ENCODE measurements at regions not wholly inside any gene's neighbourhood (a gene's known extent, or its start where the extent isn't known, plus 50 kb on each side); places are given as distances from the start of the nearest gene placed in this dataset.

DNA sequence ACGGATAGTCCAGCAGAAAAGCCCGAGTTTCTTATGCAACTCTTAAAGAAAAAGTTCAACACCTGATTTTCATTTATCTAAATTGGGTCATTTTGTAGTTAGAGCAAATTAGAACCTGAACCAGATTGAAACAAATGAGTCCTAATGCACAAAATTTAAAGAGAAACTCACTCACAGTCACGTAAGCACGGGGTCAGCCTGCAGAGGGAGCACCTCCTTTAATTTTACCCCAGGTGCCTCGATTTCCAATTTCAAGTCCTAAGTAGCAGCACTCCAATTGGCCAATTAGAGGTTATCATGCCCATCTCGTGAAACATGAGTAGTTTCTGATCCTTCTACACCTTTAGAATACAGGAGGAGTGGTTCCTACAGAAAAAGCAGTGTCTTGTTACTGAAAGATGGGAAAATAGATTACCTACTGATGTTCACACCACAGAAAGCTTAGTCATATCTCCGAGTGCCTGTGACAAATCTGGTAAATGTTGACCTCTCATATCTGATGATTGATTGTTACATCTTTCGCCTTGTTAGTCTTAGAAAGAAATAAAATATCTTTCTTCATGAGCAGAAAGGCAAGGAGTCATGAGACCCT lies 1929.8 kb upstream of the LRRTM1 start:
- TF ChIP-seq, protein P1, sequence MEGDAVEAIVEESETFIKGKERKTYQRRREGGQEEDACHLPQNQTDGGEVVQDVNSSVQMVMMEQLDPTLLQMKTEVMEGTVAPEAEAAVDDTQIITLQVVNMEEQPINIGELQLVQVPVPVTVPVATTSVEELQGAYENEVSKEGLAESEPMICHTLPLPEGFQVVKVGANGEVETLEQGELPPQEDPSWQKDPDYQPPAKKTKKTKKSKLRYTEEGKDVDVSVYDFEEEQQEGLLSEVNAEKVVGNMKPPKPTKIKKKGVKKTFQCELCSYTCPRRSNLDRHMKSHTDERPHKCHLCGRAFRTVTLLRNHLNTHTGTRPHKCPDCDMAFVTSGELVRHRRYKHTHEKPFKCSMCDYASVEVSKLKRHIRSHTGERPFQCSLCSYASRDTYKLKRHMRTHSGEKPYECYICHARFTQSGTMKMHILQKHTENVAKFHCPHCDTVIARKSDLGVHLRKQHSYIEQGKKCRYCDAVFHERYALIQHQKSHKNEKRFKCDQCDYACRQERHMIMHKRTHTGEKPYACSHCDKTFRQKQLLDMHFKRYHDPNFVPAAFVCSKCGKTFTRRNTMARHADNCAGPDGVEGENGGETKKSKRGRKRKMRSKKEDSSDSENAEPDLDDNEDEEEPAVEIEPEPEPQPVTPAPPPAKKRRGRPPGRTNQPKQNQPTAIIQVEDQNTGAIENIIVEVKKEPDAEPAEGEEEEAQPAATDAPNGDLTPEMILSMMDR (optimal IDR thresholded peaks at IDR 0.05 in 1 of 3, IDR thresholded peaks at IDR 0.05 in 1 of 3, conservative IDR thresholded peaks at IDR 0.05 in 1 of 3; ENCODE audit: extremely low read depth in 1 of 3, insufficient read depth in 2 of 3, low read length in 3 of 3) = no peak
- no peak for TF ChIP-seq EZH2 (IDR thresholded peaks at IDR 0.05; ENCODE audit: low read length)
